ENCODE measurements at regions not wholly inside any gene's neighbourhood (a gene's known extent, or its start where the extent isn't known, plus 50 kb on each side); places are given as distances from the start of the nearest gene placed in this dataset.
A peak's percentile ranks its signal among the peaks of the same experiment; 100 is the strongest.
"Not testable (repeated sequence)": the region's sequence is repeated elsewhere in the genome, so short reads cannot be mapped to it uniquely, and the experiment has no call there.

GRCh38 chr12:116361414-116362223 lies 84.1 kb upstream of the MED13L start:
- DNase-seq = no peak

GRCh38 chr12:116365114-116365513 lies 87.6 kb upstream of the MED13L start:
- DNase-seq = no peak

- no peak for DNase-seq
Measured at GRCh38 chr12:116365606-116366455, 88.3 kb upstream of the MED13L start.

- DNase-seq = no peak
Measured at GRCh38 chr12:116366456-116366776, 88.9 kb upstream of the MED13L start.

GRCh38 chr12:116366824-116367223 lies 89.3 kb upstream of the MED13L start:
- no peak for DNase-seq

GRCh38 chr12:116368196-116369194 lies 91.0 kb upstream of the MED13L start:
- DNase-seq = no peak

GRCh38 chr12:116370004-116370404 lies 92.5 kb upstream of the MED13L start:
- DNase-seq = no peak

- no peak for DNase-seq
Measured at GRCh38 chr12:116370886-116371580, 93.5 kb upstream of the MED13L start.

- no peak for DNase-seq
Measured at GRCh38 chr12:116372815-116373214, 95.3 kb upstream of the MED13L start.

GRCh38 chr12:116373572-116374206 lies 96.2 kb upstream of the MED13L start:
- DNase-seq = no peak

- no peak for DNase-seq
Measured at GRCh38 chr12:116374207-116374606, 96.7 kb upstream of the MED13L start.

GRCh38 chr12:116375278-116375842 lies 97.9 kb upstream of the MED13L start:
- DNase-seq = no peak

- peak; percentile 26 for DNase-seq
Measured at GRCh38 chr12:116376354-116377193, 99.1 kb upstream of the MED13L start.

GRCh38 chr12:116377194-116377571 lies 99.7 kb upstream of the MED13L start:
- DNase-seq = not testable (repeated sequence)

GRCh38 chr12:116378002-116378401 lies 100.5 kb upstream of the MED13L start:
- no peak for DNase-seq

- no peak for DNase-seq
Measured at GRCh38 chr12:116380108-116380507, 102.6 kb upstream of the MED13L start.

- not testable (repeated sequence) for DNase-seq
Measured at GRCh38 chr12:116380740-116381139, 103.2 kb upstream of the MED13L start.

GRCh38 chr12:116381240-116381743 lies 103.8 kb upstream of the MED13L start:
- DNase-seq = no peak

- no peak for DNase-seq
Measured at GRCh38 chr12:116381744-116382685, 104.5 kb upstream of the MED13L start.

All from stimulated activated CD4-positive, alpha-beta T cell treated with anti-CD3 and anti-CD28 coated beads, Interleukin-15, amount 100 ng/mL, for 24 hours (primary cell).